IPS-NIHi7 (cell line): ENCODE measurements at regions not wholly inside any gene's neighbourhood (a gene's known extent, or its start where the extent isn't known, plus 50 kb on each side); places are given as distances from the start of the nearest gene placed in this dataset.

Source experiments
- DNase-seq: peaks from one replicate; pipeline ENCODE4 v3.0.0; 2012; ENCODE audit warnings: mixed read lengths; ENCODE audit errors: extremely low spot score

DNA sequence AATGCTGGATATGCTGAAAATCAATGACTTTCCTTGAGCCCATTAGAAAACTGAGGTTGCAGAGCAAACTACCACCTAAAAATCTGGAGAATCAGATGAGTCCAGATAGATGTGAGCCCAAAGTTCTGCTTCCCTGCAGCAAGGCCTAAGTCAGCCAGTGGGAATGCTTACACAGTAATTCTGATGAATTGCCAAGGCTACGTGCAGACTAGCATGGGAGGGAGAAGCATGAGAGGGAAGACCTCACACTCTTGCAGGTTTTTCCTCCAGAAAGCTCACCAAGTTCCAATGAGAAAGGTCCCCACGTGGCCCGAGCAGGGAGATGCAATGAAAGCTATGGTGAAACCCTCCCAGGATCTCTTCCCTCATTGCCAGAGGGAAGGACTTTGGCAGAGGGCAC lies 104.8 kb upstream of the SIRPA start:
- no peak for DNase-seq

DNA sequence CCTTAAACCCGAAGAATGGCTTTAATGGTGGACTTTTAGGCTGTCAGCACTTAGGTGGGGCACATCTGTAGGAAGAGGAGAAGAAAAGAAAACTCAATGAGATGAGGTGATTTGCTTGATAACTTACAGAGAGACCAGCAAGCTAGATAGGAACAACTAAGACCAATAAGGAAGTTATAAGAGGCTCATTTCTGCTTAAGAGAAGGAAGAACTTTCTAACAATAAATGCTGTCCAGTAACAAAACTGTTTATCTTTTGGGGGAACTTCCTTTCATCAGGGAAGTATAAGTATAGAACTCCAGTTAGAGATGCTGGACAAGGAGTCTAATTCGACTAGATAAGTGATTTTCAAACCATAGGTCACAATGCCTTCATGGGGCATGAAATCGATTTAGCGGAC lies 107.2 kb upstream of the SIRPA start:
- no peak for DNase-seq

DNA sequence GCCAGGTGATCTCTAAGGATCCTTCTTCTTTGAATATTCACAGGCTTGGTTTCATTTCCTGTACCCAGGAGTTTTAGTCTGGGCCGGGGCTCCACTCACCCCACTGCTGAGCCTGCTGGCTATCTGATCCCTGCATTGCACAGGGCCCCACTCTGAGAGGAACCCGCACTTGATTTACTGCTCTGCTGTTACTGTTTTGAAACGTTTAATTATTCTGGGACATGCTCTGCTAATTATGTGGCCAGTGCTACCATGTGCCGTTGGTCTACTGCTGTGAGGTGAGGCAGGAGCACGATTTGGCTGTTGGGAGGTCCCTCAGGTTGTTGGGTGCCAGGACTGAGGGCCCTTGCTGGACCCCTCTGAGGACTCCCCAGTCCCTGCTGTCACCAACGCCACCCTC lies 108.7 kb upstream of the SIRPA start:
- no peak for DNase-seq

DNA sequence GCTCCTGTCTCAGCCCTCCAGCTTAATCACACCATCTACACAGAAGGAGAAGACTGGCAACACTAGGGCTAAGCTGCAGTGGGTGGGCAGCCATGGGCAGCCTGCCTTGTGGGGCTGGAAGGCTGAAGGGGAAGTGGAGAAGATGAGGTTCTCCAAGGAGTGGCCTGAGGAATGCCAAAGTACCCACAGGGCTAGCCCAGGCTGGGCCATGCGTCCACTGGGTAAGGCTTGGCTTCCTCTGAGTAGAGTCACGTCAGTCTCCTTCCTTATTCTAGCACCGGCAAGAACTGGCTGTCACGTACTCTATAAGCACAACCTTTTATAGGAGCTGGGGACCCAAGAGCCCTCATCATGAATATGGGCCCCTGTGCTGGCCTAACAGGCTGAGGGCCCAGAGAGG lies 110.6 kb upstream of the SIRPA start:
- DNase-seq: no peak

DNA sequence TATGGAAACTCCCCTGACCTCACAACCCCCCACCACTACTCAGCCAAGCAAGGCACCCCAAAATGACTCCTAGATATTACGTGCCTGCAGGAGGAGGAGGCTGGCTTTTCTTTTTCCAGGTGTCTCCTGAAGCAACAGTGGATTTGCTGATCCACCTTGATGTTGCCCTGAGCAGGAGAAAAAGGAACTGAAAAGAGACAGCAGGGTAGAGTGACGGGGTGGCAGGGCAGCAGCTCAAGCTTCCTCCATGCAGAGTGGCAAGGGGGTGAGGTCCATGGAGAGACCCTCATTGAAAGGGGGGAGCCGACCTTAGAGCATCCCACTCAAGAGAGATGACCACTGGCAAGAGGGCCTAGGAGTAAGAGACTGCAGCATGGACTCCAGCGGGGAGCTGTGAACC lies 112.0 kb upstream of the SIRPA start:
- no peak for DNase-seq

DNA sequence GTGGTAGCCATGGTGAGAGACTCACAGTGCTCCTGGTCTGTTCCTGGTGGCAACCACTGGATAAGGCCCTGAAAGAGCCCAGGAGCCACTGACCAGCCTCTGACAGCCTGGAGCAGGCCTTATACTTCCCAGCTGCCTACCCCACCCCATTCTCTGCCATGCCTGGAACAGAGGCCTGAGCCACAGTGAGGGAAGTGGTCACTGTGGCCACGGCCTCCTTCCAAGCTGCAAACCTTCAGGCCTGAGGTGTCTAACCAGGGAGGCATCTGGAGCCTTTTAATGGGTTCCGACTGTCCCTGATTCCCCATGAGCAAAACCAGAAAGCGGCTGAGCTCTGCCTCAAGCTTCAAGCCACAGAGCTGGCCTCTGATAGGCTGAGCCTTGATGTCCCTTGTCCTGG lies 113.0 kb upstream of the SIRPA start:
- no peak for DNase-seq

DNA sequence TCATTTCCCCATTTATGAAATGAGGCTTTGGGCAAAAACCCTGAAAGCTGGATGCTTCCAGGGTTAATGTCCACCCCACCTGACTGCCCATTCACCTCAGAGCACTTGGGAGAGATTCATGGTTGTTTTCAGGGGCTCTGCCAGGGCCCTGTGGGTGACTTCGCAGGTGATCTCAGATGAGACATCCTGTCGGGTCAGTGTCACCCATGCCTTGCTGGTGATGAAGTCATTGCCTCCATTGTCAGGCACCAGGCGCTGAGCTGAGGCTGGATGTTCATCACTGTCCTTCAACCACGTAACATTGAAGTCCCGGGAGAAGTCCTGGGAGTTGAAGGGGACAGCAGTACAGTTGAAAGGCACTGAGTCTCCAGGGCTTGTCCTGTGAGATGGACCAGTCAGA lies 115.6 kb upstream of the SIRPA start:
- DNase-seq: no peak

DNA sequence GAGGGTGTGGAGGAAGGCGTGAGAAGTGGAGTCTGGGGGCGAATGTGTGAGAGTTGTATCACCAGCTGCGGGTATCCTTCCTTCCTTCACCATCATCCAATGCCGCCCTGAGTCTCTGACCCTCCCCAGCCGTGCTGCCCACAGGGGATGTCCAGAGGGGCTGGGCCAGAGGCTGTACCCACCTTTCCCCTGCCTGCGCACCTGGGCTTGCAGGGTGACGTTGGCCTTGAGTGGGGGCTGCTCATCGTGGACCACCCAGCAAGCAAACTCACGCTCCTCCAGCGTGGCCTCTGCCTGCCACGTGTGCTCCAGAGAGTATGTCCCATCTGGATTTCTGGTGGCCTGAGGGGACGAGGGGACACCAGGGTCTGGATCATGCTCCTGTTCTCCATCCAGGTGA lies 116.9 kb upstream of the SIRPA start:
- DNase-seq: no peak

DNA sequence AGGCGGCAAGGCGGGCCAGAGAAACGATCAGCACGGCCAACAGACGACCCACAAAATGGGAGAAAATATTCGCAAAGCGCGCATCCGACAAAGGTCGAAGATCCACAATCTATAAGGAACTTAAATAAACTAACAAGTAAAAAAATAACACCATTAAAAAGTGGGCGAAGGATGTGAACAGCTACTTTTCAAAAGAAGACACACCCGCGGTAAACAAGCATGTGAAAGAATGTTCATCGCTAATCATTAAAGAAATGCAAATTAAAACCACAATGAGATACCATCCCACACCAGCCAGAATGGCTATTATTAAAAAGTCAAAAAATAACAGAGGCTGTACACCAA lies 117.8 kb upstream of the SIRPA start:
- DNase-seq: no peak

DNA sequence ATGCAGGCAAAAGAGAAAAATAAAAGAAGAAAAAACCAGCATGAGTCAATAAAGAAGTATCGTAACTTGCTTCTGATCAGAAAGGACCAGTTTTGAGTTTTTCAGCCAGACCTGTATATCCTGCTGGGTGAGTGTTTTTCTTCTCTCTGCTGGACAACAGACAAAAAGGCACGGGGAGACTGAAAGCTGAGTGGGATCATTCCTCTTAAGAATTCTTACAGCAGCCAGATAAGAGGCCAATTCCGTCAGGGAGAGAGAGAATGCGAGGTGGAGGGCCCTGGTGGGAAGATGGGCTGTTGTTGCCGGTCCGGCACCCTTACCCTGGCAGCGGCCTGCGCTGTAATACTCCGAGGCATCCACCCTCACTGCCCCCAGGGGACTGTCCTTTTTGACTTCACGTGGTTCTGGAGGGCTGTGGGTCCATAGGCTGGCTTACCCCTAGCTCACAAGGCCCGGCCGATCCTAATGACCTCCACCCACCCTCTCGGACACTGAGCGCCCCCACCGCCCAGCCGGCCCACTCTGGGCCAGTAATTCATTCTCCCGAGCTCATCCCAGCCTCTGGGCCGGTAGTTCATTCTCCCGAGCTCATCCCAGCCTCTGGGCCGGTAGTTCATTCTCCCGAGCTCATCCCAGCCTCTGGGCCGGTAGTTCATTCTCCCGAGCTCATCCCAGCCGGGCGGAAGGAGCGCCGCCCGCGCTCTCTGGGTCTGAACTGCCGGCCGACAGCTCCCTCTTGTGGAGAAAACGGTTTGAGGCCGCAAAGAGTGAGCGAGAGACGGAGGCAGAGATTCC lies 118.3 kb upstream of the SIRPA start:
- peak; percentile 86 for DNase-seq

DNA sequence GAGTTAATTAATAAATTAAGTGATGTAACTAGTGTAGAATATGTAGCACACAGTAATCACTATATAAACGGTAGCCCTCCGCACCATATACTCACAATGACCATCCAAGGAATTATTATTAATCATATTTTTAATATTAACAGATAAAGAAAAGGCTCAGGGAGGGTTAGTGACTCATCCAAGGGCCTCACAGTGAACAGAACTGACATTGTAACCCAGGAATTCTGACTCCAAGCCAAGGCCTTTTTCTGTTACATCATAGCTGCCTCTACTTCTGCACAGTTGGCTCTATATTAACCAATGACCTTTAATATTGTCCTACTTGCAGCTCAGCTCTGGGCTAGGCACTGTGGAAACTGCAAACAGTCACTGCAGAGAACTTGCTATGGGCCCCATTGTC lies 117.5 kb upstream of the SIRPG start:
- no peak for DNase-seq

DNA sequence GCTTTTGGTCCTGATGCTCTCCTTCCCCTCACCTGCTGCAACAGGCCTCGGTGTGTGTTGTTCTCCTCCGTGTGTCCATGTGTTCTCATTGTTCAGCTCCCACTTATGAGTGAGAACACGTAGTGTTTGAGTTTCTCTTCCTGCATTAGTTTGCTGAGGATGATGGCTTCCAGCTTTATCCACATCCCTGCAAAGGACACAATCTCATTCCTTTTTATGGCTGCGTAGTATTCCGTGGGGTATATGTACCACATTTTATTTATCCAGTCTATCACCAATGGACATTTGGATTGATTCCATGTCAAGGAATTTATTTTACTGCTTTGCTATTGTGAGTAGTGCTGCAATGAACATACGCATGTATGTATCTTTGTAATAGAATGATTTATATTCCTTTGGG lies 116.9 kb upstream of the SIRPG start:
- no peak for DNase-seq

DNA sequence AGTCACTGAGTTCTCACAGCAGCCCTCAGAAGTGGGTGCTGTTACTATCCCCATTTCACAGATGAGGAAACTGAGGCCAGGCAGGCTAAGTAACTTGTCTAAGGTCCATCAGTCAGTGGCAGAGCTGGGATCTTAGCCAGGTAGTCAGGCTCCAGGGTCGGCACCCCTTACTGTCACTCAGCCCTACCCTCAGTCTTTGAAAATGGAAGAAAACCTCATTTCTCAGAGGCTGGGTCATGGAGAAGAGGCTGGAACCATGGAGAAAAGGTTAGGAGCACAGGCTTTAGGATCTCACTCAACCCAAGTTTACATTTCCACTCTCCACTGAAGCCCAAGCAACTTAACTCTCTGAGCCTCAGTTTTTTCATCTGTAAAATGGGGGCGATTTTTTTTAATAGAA lies 116.2 kb upstream of the SIRPG start:
- no peak for DNase-seq

DNA sequence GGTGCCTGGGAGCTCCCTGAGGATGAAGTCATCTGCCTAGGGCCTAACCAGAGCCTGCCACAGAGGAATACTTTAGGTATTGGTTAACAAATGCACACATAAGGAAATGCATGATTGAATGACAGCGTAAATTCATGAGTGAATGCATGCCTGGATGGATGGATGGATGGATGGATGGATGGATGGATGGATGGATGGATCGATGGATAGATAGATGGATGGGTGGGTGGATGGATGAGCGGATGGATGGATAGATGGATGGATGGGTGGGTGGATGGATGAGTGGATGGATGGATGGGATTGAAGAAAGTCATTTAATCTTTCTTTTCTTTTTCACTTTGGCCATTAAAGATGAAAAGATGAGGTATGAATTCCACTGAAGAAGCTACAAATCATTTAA lies 111.9 kb upstream of the SIRPG start:
- no peak for DNase-seq

DNA sequence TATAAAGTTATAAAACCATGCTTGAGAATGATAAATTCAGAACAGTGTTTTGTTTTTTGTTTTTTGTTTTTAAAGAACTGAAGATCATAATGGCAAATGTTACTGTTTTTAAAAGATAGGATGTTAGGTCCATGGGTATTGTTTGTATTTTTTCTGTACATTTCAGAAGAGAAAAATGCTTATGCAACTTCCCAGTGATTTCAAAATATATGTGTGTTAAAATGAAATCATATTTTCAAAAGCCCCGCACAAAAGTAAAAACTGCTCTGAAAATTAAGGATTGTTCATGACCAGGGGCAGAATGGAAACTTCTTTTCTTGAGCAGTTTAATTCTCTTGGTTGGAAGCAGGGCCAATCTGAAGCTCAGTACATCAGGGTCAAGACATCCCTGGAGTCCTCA lies 109.2 kb upstream of the SIRPG start:
- DNase-seq: no peak

DNA sequence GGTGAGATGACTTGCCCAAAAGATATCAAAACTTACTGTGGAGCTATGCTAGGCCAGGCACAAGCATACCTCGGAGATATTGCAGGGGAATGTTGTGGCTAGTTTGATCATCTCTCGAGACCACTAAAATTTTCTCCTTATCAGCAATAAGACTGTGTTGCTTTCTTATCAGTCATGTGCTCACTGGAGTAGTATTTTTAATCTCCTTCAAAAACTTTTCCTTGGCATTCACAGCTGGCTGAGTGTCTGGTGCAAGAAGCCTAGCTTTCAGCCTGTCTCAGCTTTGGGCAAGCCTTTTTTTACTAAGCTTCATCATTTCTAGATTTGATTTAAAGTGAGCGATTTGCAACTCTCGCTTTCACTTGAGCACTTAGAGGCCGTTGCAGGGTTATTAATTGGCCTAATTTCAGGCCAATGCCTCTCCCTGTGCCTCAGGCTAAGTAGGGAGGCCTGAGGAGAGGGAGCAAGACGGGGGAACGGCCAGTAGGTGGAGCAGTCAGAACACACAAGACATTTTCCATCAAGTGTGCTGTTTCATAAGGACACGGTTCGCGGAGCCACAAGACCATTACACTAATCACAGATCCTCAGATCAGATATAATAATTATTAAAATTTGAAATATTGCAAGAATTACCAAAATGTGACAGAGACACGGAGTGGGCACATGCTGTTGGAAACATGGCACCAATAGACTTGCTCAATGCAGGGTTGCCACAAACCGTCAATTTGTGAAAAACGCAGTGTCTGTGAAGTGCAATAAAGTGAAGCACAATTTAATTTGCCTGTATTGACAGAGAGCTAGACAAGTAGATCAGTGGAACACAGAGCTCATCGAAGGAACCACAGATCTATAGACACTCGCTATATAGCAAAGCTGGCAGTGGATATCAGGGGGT lies 106.8 kb upstream of the SIRPG start:
- DNase-seq: peak; percentile 81

DNA sequence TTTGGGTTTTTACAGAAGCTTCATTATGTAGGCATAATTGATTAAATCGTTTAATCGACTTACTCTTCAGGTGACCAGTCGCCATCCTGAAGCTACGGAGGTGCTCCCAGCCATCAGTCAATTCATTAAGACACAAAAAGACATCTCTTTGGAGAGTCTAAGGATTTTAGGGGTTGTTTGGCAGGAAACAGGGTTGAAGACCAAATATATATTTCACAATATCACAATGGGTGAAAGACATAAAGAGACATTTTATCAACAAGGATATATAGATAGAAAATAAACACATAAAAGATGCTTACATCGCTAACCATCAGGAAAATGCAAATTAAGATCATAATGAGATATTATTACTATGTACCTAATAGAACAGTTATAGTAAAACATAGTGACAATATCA lies 104.0 kb upstream of the SIRPG start:
- DNase-seq: no peak

DNA sequence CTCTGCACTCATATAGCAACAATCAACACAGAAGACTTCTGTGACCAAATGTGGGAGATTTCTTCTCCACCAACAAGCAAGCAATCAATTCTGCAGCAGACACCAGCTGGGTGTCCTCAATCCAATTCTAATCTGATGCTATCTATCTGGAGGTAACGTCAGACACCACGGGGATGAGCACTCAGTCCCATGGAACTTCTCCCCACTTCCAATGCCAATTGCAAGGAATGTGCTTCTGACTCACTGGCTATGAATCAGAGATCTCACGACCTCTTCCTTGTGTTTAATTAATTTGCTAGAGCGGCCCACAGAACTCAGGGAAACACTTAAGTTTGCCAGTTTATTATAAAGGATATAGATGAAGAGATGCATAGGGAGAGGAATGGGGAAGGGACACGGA lies 103.5 kb upstream of the SIRPG start:
- DNase-seq: no peak

DNA sequence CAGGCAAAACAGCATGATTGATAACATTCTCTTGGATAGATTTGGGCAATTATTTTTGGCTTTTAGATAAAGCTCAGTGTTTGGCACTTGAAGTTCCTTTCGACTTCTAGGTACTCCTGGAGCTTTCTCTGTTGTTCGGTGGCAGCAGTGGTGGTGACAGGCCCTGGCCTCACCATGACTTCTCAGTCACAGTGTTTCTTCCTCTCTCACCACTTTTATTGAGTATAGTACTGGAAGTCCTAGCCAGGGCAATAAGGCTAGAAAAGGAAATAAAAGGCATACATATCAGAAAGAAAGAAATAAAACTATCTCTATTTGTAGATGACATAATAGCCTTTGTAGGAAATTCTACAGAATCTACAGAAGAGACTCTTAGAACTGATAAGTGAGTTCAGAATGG lies 101.2 kb upstream of the SIRPG start:
- DNase-seq: no peak

DNA sequence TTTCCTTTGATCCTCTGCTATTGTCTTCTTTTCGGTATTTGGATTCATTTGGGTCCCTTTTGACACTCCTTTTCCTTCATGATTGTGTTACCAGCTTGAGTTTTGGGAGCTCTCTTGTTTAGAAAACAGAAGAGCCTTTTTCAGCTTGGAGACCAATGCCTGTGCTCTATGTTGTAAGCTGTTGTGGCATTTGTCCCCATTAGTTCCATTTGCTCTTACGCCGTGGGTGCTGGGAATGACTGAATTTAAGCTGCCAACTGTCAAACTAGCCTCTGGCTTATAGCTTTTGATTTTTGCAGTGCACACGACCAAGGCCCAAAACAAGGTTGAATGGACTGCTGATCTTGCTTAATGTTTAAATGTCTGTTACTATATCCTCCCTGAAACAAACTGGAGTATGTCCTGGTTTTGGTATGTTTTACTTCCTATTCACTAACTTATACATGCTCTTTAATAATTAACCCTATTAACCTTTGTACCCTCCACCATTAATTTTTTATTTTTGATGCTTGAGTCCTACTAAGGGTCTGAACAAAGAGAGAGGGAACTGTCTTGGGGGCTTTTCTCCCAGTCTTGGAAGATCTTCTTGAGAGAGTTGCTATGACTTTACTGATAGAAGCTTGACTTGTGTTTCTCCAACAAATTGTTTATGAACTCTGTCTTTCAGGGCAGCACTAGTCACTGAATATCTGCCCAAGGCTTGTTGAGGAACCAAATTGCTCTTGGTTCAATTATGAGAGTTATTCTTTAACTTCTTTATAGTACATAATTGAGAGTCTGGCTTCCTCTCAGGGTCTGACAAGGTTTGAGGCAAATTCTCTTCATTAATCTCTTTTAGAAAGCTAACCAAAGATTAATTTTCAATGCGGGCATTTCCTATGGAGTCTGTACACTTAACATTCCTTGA lies 100.3 kb upstream of the SIRPG start:
- DNase-seq: no peak

DNA sequence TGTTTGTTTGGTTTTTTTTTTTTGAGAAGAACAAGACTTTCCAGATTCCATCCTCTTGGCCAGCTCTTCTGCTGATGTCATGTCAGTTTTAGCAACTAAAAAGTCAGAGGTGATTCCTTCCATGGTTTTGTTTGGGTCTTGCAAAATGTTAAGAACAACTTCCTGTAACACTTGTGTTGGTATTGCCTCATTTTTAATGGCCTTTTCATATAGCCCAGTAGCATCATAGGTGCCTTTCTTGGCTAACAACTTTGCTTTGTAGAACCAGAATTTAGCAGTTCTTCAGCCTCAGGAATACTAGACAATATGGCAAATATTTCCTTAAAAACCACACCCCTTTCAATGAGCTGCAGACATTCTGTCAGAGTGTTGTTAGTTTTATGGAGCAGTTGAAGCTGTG lies 99.5 kb upstream of the SIRPG start:
- no peak for DNase-seq

DNA sequence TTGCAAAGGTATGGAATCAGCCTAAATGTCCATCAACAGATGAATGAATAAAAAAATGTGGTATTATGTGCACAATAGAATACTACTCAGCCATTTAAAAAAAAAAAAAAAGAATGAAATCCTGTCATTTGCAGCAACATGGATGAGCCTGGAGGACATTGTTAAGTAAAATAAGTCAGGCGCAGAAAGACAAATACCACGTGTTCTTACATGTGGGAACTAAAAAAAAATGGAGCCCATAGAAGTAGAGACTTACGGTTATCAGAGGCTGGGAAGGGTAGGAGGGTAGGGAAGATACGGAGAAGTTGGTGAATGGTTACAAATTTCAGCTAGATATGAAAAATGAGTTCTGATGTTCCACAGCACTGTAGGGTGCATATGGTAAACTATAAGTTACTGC lies 97.2 kb upstream of the SIRPG start:
- DNase-seq: no peak
